Suprapubic skin (tissue), 4 donors: ENCODE measurements at regions not wholly inside any gene's neighbourhood (a gene's known extent, or its start where the extent isn't known, plus 50 kb on each side); places are given as distances from the start of the nearest gene placed in this dataset.

Experiments used
- DNase-seq, 2 donors: peaks; one replicate each; pipeline ENCODE4 v3.0.0-alpha.2; 2019; ENCODE audit warnings: low spot score in 2 of 2
- H3K27ac ChIP-seq: fragments of 200-600 bp; sonication (generic); one replicate; pipeline ENCODE4 v1.5.1; 2019
- H3K27me3 ChIP-seq: fragments of 200-600 bp; sonication (generic); one replicate; pipeline ENCODE4 v1.5.1; 2019
- H3K36me3 ChIP-seq: fragments of 200-600 bp; sonication (generic); one replicate; pipeline ENCODE4 v1.5.1; 2019
- H3K4me1 ChIP-seq: fragments of 200-600 bp; sonication (generic); one replicate; pipeline ENCODE4 v1.5.1; 2019
- H3K4me3 ChIP-seq: fragments of 200-600 bp; sonication (generic); one replicate; pipeline ENCODE4 v1.5.1; 2019; ENCODE audit warnings: mild to moderate bottlenecking
- H3K9me3 ChIP-seq: fragments of 200-600 bp; sonication (generic); one replicate; pipeline ENCODE4 v1.5.1; 2019
- EP300 ChIP-seq: sonication (generic); formaldehyde crosslinking; IDR thresholded peaks from one replicate; pipeline ENCODE4 v1.6.1; 2017; ENCODE audit warnings: antibody characterized with exemption
- POLR2A ChIP-seq, 2 donors: fragments of 450-650 bp; IDR thresholded peaks; one replicate each; pipeline ENCODE4 v1.6.1; 2017; ENCODE audit warnings: antibody characterized with exemption in 2 of 2, mild to moderate bottlenecking in 2 of 2, moderate library complexity in 2 of 2
- POLR2AphosphoS5 ChIP-seq, 3 donors: sonication (generic); formaldehyde crosslinking; IDR thresholded peaks; one replicate each; pipeline ENCODE4 v1.6.1; 2017; ENCODE audit warnings: antibody characterized with exemption in 3 of 3
- WGBS: methylation state at CpG from one replicate; pipeline ENCODE4 v1.1.5; 2018; 5-methylcytosine and 5-hydroxymethylcytosine counted together
- TF ChIP-seq, protein P1 (sequence below), 2 donors: fragments of 200-600 bp in 1 of 2; fragments of 450-650 bp in 1 of 2; sonication (generic) in 1 of 2; IDR thresholded peaks; one replicate each; pipeline ENCODE4 v1.5.1; 2016 to 2019; ENCODE audit warnings: antibody characterized with exemption in 2 of 2, mild to moderate bottlenecking in 1 of 2, moderate library complexity in 1 of 2

DNA sequence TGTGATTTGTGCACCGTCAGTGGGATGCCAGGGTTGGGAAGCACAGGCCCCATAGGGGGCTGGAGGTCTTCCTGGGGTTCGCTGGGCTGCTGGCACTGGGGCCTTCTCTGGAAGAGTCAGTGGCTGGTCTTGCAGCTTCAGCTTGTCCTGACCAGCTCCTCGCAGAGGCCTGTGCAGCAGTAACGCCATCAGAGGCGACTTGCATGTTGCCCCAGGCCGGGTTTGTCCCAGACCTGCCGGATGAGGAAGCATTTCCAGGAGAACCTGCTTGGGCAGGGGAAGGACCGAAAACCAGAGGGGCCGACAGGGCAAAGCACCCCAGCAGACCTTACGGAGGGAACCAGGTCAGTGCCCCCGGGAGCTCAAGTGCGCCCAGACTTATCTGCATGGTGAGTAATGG lies 54.7 kb upstream of the IRX2 start:
- Histone ChIP-seq H3K27ac (no peak overlapping the region), H3K4me1 (no peaks in the 10 kb centered on the region), H3K9me3 (no peaks in the 10 kb centered on the region), H3K27me3 (peaks cover 6% of the 10 kb centered on the region), H3K4me3 (no peak overlapping the region), H3K36me3 (no peaks in the 10 kb centered on the region)
- no peak for DNase-seq
- TF ChIP-seq, protein P1, sequence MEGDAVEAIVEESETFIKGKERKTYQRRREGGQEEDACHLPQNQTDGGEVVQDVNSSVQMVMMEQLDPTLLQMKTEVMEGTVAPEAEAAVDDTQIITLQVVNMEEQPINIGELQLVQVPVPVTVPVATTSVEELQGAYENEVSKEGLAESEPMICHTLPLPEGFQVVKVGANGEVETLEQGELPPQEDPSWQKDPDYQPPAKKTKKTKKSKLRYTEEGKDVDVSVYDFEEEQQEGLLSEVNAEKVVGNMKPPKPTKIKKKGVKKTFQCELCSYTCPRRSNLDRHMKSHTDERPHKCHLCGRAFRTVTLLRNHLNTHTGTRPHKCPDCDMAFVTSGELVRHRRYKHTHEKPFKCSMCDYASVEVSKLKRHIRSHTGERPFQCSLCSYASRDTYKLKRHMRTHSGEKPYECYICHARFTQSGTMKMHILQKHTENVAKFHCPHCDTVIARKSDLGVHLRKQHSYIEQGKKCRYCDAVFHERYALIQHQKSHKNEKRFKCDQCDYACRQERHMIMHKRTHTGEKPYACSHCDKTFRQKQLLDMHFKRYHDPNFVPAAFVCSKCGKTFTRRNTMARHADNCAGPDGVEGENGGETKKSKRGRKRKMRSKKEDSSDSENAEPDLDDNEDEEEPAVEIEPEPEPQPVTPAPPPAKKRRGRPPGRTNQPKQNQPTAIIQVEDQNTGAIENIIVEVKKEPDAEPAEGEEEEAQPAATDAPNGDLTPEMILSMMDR (IDR thresholded peaks at IDR 0.05), result no peak
- TF ChIP-seq POLR2A (IDR thresholded peaks at IDR 0.05) (no peak), POLR2AphosphoS5 (IDR thresholded peaks at IDR 0.05) (no peak), EP300 (no peak)
- 72% methylated on average over 5 of the region's 12 CpGs for WGBS

DNA sequence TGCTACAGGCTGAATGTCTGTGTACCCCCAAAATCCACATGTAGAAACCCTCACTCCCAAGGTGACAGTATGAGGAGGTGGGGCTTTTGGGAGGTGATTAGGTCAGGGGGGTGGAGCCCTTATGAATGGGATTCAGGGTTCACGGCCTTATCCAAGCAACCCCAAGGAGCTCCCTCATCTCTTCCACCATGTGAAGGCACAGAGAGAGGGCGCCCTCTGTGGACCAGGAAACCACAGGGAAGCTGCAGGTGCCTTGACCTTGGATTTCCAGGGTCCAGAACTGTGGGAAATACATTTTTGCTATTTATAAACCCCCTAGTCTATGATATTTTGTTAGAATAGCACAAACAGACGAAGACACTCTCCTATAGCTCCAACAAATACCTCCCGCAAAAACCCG lies 53.6 kb upstream of the IRX2 start:
- Histone ChIP-seq H3K36me3 (no peaks in the 10 kb centered on the region), H3K9me3 (no peaks in the 10 kb centered on the region), H3K4me1 (no peaks in the 10 kb centered on the region), H3K27me3 (peaks cover 12% of the 10 kb centered on the region), H3K4me3 (no peak overlapping the region), H3K27ac (no peak overlapping the region)
- TF ChIP-seq POLR2A (IDR thresholded peaks at IDR 0.05), result no peak
- TF ChIP-seq, protein P1 (IDR thresholded peaks at IDR 0.05), result peak in 1 of 2 donors; percentile 8
- WGBS, result 85% methylated on average over 5 of the region's 5 CpGs
- no peak for DNase-seq

DNA sequence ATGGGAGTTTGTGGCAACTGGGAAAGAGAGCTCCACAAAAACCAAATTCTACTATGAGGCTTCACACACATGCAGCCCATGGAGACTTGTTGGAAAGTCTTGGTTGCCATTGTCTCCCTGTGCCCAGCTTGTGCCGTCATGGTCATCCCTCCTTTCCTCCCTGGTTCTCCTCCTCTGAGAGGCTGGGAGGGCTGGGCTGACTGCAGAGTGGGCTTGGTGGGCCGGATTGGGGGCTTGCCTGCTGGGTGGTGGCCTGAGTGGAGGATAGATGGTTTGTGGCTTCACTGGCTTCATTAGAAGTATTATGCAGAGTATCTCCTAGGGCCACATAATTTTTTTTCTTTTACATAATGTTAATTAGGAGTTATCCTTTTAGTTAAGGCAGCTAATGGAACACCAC lies 52.3 kb upstream of the IRX2 start:
- Histone ChIP-seq H3K27me3 (peaks cover 21% of the 10 kb centered on the region), H3K4me1 (no peaks in the 10 kb centered on the region), H3K9me3 (no peaks in the 10 kb centered on the region), H3K27ac (no peak overlapping the region), H3K4me3 (no peak overlapping the region), H3K36me3 (no peaks in the 10 kb centered on the region)
- no peak for DNase-seq
- 91% methylated on average over 2 of the region's 2 CpGs for WGBS
- TF ChIP-seq POLR2AphosphoS5 (IDR thresholded peaks at IDR 0.05), result no peak
- no peak for TF ChIP-seq EP300
- no peak for TF ChIP-seq POLR2A (IDR thresholded peaks at IDR 0.05)
- TF ChIP-seq, protein P1 (IDR thresholded peaks at IDR 0.05), result no peak

DNA sequence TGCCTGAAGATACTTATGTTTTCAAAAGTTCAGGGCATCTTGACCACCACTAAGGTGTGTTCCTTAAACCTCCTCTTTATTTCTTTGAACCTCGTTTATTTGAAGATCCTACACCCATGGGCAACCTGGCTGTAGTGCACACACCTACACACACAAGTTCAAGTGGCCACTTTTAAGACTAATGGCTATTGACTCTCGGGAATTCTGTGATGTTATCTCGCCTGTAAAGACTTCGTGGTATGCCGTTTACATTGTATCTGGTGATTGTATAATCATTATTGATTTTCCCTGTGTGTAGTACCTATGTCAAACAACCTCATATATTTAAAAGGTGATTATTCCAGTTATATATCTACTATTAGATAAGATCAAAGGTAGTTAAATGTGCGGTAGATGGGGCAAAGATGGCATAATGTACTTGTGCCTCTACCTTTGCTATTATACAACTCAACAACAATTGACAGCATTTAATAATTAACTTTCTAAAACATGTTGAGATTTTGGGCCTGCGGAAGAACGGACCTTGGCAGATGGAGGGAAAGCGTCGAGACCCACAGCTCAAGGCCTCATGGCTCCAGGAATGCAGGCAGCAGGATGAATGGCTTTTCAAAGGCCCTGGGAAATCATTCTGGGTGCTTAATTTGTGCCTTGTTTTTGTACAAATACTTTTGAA lies 51.4 kb upstream of the IRX2 start:
- TF ChIP-seq, protein P1 (IDR thresholded peaks at IDR 0.05), result no peak
- TF ChIP-seq POLR2AphosphoS5 (IDR thresholded peaks at IDR 0.05) (no peak), EP300 (no peak), POLR2A (IDR thresholded peaks at IDR 0.05) (no peak)
- no peak overlapping the region for H3K4me3 ChIP-seq
- 88% methylated on average over 10 of the region's 10 CpGs for WGBS
- no peak overlapping the region for H3K27ac ChIP-seq
- DNase-seq, result no peak
- no peaks in the 10 kb centered on the region for H3K9me3 ChIP-seq
- no peaks in the 10 kb centered on the region for H3K36me3 ChIP-seq
- no peaks in the 10 kb centered on the region for H3K4me1 ChIP-seq
- H3K27me3 ChIP-seq, result peaks cover 26% of the 10 kb centered on the region

DNA sequence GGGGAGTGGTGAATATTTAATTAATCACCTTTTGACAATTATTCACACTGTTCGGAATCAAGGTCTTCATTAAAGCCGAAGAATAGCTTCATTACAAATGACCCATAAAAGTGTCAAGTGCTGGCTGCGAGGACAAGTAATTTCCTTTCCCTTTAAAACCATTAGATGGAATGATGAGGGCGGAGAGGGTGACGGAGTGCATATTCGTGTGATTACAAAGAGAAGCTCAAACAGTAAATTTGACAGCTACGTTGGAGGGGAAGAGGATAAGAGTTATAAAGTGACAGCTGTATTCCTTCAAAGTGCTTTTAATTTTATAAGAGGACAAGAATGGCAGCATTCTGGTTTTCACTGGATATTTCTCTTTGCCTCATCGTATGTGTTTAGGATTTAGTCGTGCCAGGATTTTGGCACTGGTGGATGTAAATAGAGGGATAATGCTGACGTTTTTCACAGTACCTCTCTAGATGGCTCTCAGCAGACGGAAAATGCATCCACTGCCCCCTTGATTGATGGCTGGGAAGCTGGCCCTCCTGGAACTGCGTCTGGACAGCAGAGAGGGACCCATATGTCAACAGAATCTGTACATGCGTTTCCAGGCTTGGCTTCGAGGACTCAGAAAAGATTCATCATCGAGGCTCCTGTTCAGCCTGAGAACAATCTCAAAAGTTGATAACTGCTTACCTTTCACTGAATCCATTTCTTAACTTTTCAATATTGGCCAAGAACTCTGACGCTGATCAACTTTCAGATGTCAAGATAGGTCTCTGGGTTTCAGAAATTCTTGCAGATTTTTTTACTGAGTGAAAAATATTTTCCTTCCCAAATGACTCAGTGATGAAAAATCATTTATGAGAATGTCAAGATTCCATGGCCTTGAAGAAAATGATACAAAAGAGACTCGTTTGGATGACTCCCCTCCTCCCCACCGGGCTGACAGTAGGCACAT lies 50.4 kb upstream of the IRX2 start:
- no peaks in the 10 kb centered on the region for H3K36me3 ChIP-seq
- no peak for DNase-seq
- H3K9me3 ChIP-seq, result no peaks in the 10 kb centered on the region
- H3K27me3 ChIP-seq, result peaks cover 26% of the 10 kb centered on the region
- no peaks in the 10 kb centered on the region for H3K4me1 ChIP-seq
- no peak overlapping the region for H3K27ac ChIP-seq
- WGBS, result 40% methylated on average over 18 of the region's 18 CpGs
- TF ChIP-seq POLR2A (IDR thresholded peaks at IDR 0.05) (no peak), EP300 (no peak), POLR2AphosphoS5 (IDR thresholded peaks at IDR 0.05) (no peak)
- TF ChIP-seq, protein P1 (IDR thresholded peaks at IDR 0.05), result no peak
- H3K4me3 ChIP-seq, result no peak overlapping the region
